ENCODE measurements at regions not wholly inside any gene's neighbourhood (a gene's known extent, or its start where the extent isn't known, plus 50 kb on each side); places are given as distances from the start of the nearest gene placed in this dataset.

DNA sequence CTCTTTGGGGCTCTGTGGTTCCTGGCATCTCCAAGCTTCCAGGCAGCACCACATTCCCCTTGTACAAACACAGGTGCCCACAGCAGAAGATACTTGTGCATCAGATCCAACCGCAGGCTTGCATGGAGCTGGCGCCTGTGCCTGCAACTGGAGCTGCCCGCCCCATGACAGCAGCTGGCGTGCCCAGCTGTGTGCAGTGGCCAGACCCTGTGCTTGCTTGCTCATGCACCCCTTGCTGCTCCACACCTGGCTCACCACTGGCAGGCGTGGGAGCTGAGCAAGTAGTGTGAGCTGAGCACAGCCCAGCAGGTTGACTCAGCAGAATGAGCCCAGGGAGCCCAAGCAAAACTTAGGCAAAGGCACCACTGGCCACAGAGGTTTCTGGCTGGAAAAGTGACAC is 84.4 kb upstream of the STARD4 start:
- no peak overlapping the region for H3K27ac ChIP-seq (replicated peaks in 1 of 4)
- no peaks in the 10 kb centered on the region for H3K27me3 ChIP-seq
- TF ChIP-seq CTCF (IDR thresholded peaks at IDR 0.05): no peak
- H3K9me3 ChIP-seq: no peaks in the 10 kb centered on the region
- H3K4me1 ChIP-seq: no peaks in the 10 kb centered on the region
- intact Hi-C loops (cut with DNase I): no loop called here
- H3K4me3 ChIP-seq: no peak overlapping the region
- no CpG with 5 or more reads among the region's 5 CpGs for WGBS
- DNase-seq (ENCODE audit: extremely low spot score): no peak
- H3K36me3 ChIP-seq: no peaks in the 10 kb centered on the region

DNA sequence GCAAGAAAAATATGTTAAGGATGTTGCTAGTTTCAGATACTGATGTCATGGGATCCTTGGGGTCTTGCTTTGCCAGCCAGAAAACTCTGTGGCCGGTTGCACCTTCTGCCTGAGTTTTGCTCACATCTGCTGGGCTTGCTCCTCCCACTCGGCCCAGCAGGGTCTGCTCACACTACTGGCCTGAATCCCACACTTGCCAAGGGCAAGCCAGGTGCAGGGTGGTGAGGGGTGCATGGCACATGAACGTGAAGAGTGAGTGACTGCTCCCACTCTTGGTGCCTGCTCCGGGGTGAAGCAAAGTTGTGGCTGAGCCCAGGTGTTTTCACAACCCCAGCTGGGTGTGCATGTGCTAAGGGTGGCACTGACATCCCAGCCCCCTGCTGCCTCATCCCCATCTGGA is 83.1 kb upstream of the STARD4 start:
- intact Hi-C loops (cut with DNase I): no loop called here
- DNase-seq (ENCODE audit: extremely low spot score): no peak
- Histone ChIP-seq H3K4me1 (no peaks in the 10 kb centered on the region), H3K4me3 (no peak overlapping the region), H3K27me3 (no peaks in the 10 kb centered on the region), H3K27ac (replicated peaks in 1 of 4) (no peak overlapping the region), H3K36me3 (no peaks in the 10 kb centered on the region), H3K9me3 (no peaks in the 10 kb centered on the region)
- no peak for TF ChIP-seq CTCF (IDR thresholded peaks at IDR 0.05)
- no peak for TF ChIP-seq EP300 (IDR thresholded peaks at IDR 0.05)
- no peak for TF ChIP-seq POLR2A (IDR thresholded peaks at IDR 0.05; ENCODE audit: low read depth)
- no peak for TF ChIP-seq POLR2AphosphoS5 (IDR thresholded peaks at IDR 0.05)
- 92% methylated on average over 3 of the region's 4 CpGs for whole genome bisulfite sequencing

GRCh38 chr5:111589316-111589715 is 77.0 kb upstream of the STARD4 start:
- intact Hi-C loops (cut with DNase I): no loop called here
- H3K27me3 ChIP-seq: no peaks in the 10 kb centered on the region
- DNase-seq (ENCODE audit: extremely low spot score): no peak
- H3K36me3 ChIP-seq: no peaks in the 10 kb centered on the region
- H3K27ac ChIP-seq (replicated peaks in 1 of 4): no peak overlapping the region
- peaks cover 0 to 3% (median 0%) of the 10 kb centered on the region in 4 donors for H3K4me1 ChIP-seq
- TF ChIP-seq POLR2A (IDR thresholded peaks at IDR 0.05; ENCODE audit: low read depth) (no peak), POLR2AphosphoS5 (IDR thresholded peaks at IDR 0.05) (no peak), EP300 (IDR thresholded peaks at IDR 0.05) (no peak)
- 100% methylated on average over 1 of the region's 1 CpG for WGBS
- H3K4me3 ChIP-seq: no peak overlapping the region
- no peaks in the 10 kb centered on the region for H3K9me3 ChIP-seq

DNA sequence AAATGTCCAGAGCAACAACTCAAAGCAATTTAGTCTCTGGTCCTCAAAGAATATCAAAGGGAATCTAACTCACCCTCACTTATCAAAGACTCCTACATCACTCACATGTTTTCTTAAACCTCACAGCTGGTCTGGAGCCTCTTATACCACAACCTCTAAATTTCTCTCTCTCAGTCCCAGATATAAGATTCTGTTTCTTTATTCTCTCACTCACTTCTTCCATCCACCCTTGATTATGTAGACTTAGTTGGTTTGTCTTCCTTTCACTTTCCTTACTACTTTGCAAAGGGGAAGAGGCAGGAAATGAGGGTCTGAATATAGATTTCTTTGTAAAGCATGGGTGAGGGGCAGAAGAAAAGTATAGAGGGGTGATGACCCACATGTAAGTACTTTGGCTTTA is 75.4 kb upstream of the STARD4 start:
- Histone ChIP-seq H3K27me3 (no peaks in the 10 kb centered on the region), H3K36me3 (no peaks in the 10 kb centered on the region), H3K4me1 (peaks cover 0 to 6% (median 0%) of the 10 kb centered on the region in 4 donors), H3K4me3 (no peak overlapping the region), H3K27ac (replicated peaks in 1 of 4) (no peak overlapping the region), H3K9me3 (no peaks in the 10 kb centered on the region)
- intact Hi-C loops (cut with DNase I): no loop called here
- TF ChIP-seq POLR2AphosphoS5 (IDR thresholded peaks at IDR 0.05) (no peak), CTCF (IDR thresholded peaks at IDR 0.05) (no peak), EP300 (IDR thresholded peaks at IDR 0.05) (no peak), POLR2A (IDR thresholded peaks at IDR 0.05; ENCODE audit: low read depth) (no peak)
- DNase-seq (ENCODE audit: extremely low spot score): no peak

- H3K4me3 ChIP-seq: no peak overlapping the region
- intact Hi-C loops (cut with DNase I): no loop called here
- H3K4me1 ChIP-seq: peaks cover 0 to 6% (median 0%) of the 10 kb centered on the region in 4 donors
- WGBS: 81% methylated on average over 4 of the region's 4 CpGs
- no peaks in the 10 kb centered on the region for H3K27me3 ChIP-seq
- H3K9me3 ChIP-seq: no peaks in the 10 kb centered on the region
- TF ChIP-seq CTCF (IDR thresholded peaks at IDR 0.05) (no peak), EP300 (IDR thresholded peaks at IDR 0.05) (no peak), POLR2AphosphoS5 (IDR thresholded peaks at IDR 0.05) (no peak), POLR2A (IDR thresholded peaks at IDR 0.05; ENCODE audit: low read depth) (no peak)
- no peak for DNase-seq (ENCODE audit: extremely low spot score)
- no peaks in the 10 kb centered on the region for H3K36me3 ChIP-seq
- no peak overlapping the region for H3K27ac ChIP-seq (replicated peaks in 1 of 4)
These were observed 73.6 kb upstream of the STARD4 start for GRCh38 chr5:111585946-111586345.

Data from esophagus muscularis mucosa (tissue), 4 donors.